ENCODE measurements at regions not wholly inside any gene's neighbourhood (a gene's known extent, or its start where the extent isn't known, plus 50 kb on each side); places are given as distances from the start of the nearest gene placed in this dataset.

- H3K36me3 ChIP-seq (ENCODE audit: control insufficient read depth in 2 of 2, extremely low read depth in 1 of 2, insufficient read depth in 1 of 2, low read length in 1 of 2), result no peaks in the 10 kb centered on the region
- no peak overlapping the region for H3K4me3 ChIP-seq (ENCODE audit: control insufficient read depth in 1 of 2, extremely low read depth in 1 of 2, low read length in 1 of 2)
- POLR2A ChIA-PET, result no interaction called here
- ATAC-seq (replicated peaks in 1 of 4), result no peak
- H3K4me1 ChIP-seq (ENCODE audit: control insufficient read depth in 1 of 2, extremely low read depth in 1 of 2, insufficient read depth in 2 of 2, low read length in 2 of 2), result peaks cover 33 to 48% of the 10 kb centered on the region in 2 experiments
- CTCF ChIA-PET, result no interaction called here
- 100% methylated on average over 1 of the region's 2 CpGs for WGBS (ENCODE audit: insufficient coverage)
- no peak for DNase-seq
- H3K27me3 ChIP-seq (replicated peaks in 1 of 2; ENCODE audit: control insufficient read depth in 2 of 2, extremely low read depth in 1 of 2, insufficient read depth in 2 of 2, low read length in 1 of 2), result no peaks in the 10 kb centered on the region
- no peaks in the 10 kb centered on the region for H3K27me3 Mint-ChIP-seq
- no peaks in the 10 kb centered on the region for H3K9me3 ChIP-seq
- H3K36me3 Mint-ChIP-seq, result no peaks in the 10 kb centered on the region
- H3K27ac Mint-ChIP-seq, result no peak overlapping the region
- H3K4me1 Mint-ChIP-seq, result peaks cover 52 to 65% (median 57%) of the 10 kb centered on the region in 3 donors
- no peak overlapping the region for H3K27ac ChIP-seq (ENCODE audit: low read length)
- H3K4me3 Mint-ChIP-seq, result no peak overlapping the region
- H3K9me3 Mint-ChIP-seq, result no peaks in the 10 kb centered on the region
Measured at GRCh38 chr11:45076761-45077160, 69.7 kb upstream of the PRDM11 start.

- Mint-ChIP-seq H3K4me1 (peaks cover 56 to 64% (median 62%) of the 10 kb centered on the region in 3 donors), H3K4me3 (peak overlapping the region in 1 of 3 donors; percentile 75), H3K27me3 (no peaks in the 10 kb centered on the region), H3K27ac (peak overlapping the region; percentile 98), H3K9me3 (no peaks in the 10 kb centered on the region), H3K36me3 (no peaks in the 10 kb centered on the region)
- no peaks in the 10 kb centered on the region for H3K9me3 ChIP-seq
- POLR2A ChIA-PET, result no interaction called here
- no peaks in the 10 kb centered on the region for H3K36me3 ChIP-seq (ENCODE audit: control insufficient read depth in 2 of 2, extremely low read depth in 1 of 2, insufficient read depth in 1 of 2, low read length in 1 of 2)
- peaks cover 25 to 59% of the 10 kb centered on the region in 2 experiments for H3K4me1 ChIP-seq (ENCODE audit: control insufficient read depth in 1 of 2, extremely low read depth in 1 of 2, insufficient read depth in 2 of 2, low read length in 2 of 2)
- WGBS (ENCODE audit: insufficient coverage), result 95% methylated on average over 13 of the region's 16 CpGs
- ATAC-seq (replicated peaks in 1 of 4), result no peak
- peak overlapping the region; percentile 79 for H3K27ac ChIP-seq (ENCODE audit: low read length)
- H3K27me3 ChIP-seq (replicated peaks in 1 of 2; ENCODE audit: control insufficient read depth in 2 of 2, extremely low read depth in 1 of 2, insufficient read depth in 2 of 2, low read length in 1 of 2), result no peaks in the 10 kb centered on the region
- CTCF ChIA-PET, result no interaction called here
- no peak for DNase-seq
- H3K4me3 ChIP-seq (ENCODE audit: control insufficient read depth in 1 of 2, extremely low read depth in 1 of 2, low read length in 1 of 2), result no peak overlapping the region
Measured at GRCh38 chr11:45078236-45079074, 68.0 kb upstream of the PRDM11 start.

DNA sequence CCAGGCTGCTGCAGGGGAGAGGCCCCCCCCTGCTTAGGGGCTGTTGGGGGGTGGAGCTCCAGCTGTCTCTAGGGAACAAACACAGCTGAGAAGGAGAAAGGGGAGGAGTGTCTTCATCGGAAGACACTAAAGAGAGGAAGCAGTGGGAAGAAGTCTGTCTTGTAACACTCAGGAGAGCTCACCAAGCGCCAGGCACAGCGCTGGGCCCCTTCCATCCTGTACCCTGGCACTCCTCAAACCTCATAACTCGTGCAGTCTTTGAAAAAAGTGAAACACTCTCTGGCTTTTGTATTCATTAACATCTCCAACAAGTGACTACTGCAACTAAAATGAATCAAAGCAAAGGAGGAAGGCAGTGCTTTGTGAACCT, 67.4 kb upstream of the PRDM11 start:
- DNase-seq (peak in 1 of 35 experiments; percentile 31), ATAC-seq (replicated peaks in 1 of 4) (no peak)
- no peaks in the 10 kb centered on the region for H3K9me3 ChIP-seq
- H3K27ac ChIP-seq (ENCODE audit: low read length), result peak overlapping the region; percentile 79
- peak overlapping the region in 1 of 2 donors; percentile 7 for H3K4me3 ChIP-seq (ENCODE audit: control insufficient read depth in 1 of 2, extremely low read depth in 1 of 2, low read length in 1 of 2)
- Mint-ChIP-seq H3K27me3 (no peaks in the 10 kb centered on the region), H3K27ac (peak overlapping the region; percentile 98), H3K36me3 (no peaks in the 10 kb centered on the region), H3K4me3 (peak overlapping the region in 1 of 3 donors; percentile 75), H3K4me1 (peaks cover 56 to 64% (median 63%) of the 10 kb centered on the region in 3 donors), H3K9me3 (no peaks in the 10 kb centered on the region)
- peaks cover 25 to 55% of the 10 kb centered on the region in 2 experiments for H3K4me1 ChIP-seq (ENCODE audit: control insufficient read depth in 1 of 2, extremely low read depth in 1 of 2, insufficient read depth in 2 of 2, low read length in 2 of 2)
- H3K36me3 ChIP-seq (ENCODE audit: control insufficient read depth in 2 of 2, extremely low read depth in 1 of 2, insufficient read depth in 1 of 2, low read length in 1 of 2), result no peaks in the 10 kb centered on the region
- 33% methylated on average over 2 of the region's 4 CpGs for WGBS (ENCODE audit: insufficient coverage)
- CTCF ChIA-PET, result no interaction called here
- H3K27me3 ChIP-seq (replicated peaks in 1 of 2; ENCODE audit: control insufficient read depth in 2 of 2, extremely low read depth in 1 of 2, insufficient read depth in 2 of 2, low read length in 1 of 2), result no peaks in the 10 kb centered on the region
- POLR2A ChIA-PET, result no interaction called here

- 33% methylated on average over 1 of the region's 1 CpG for WGBS (ENCODE audit: insufficient coverage)
- Mint-ChIP-seq H3K9me3 (no peaks in the 10 kb centered on the region), H3K4me3 (peak overlapping the region in 1 of 3 donors; percentile 75), H3K36me3 (no peaks in the 10 kb centered on the region), H3K4me1 (peaks cover 57 to 66% (median 62%) of the 10 kb centered on the region in 3 donors), H3K27ac (peak overlapping the region; percentile 98), H3K27me3 (no peaks in the 10 kb centered on the region)
- POLR2A ChIA-PET, result no interaction called here
- Histone ChIP-seq H3K36me3 (ENCODE audit: control insufficient read depth in 2 of 2, extremely low read depth in 1 of 2, insufficient read depth in 1 of 2, low read length in 1 of 2) (no peaks in the 10 kb centered on the region), H3K4me3 (ENCODE audit: control insufficient read depth in 1 of 2, extremely low read depth in 1 of 2, low read length in 1 of 2) (peak overlapping the region in 1 of 2 donors; percentile 11), H3K4me1 (ENCODE audit: control insufficient read depth in 1 of 2, extremely low read depth in 1 of 2, insufficient read depth in 2 of 2, low read length in 2 of 2) (peaks cover 25 to 54% of the 10 kb centered on the region in 2 experiments), H3K27ac (ENCODE audit: low read length) (peak overlapping the region; percentile 79), H3K27me3 (replicated peaks in 1 of 2; ENCODE audit: control insufficient read depth in 2 of 2, extremely low read depth in 1 of 2, insufficient read depth in 2 of 2, low read length in 1 of 2) (no peaks in the 10 kb centered on the region), H3K9me3 (no peaks in the 10 kb centered on the region)
- CTCF ChIA-PET, result interaction anchor here (1.1 to 1.5 kb wide), 4 partner anchors 20 to 143 kb away, joined by 5 to 6 read pairs (median 6); no protein-coding TSS in a partner anchor
- peak in 1 of 35 experiments; percentile 37 for DNase-seq
- no peak for ATAC-seq (replicated peaks in 1 of 4)
Measured at GRCh38 chr11:45079567-45079942, 66.9 kb upstream of the PRDM11 start.

- Mint-ChIP-seq H3K4me1 (peaks cover 57 to 63% (median 57%) of the 10 kb centered on the region in 3 donors), H3K27me3 (no peaks in the 10 kb centered on the region), H3K4me3 (peak overlapping the region; percentile 41 to 75 (median 47)), H3K27ac (peak overlapping the region; percentile 98), H3K36me3 (no peaks in the 10 kb centered on the region), H3K9me3 (no peaks in the 10 kb centered on the region)
- peaks cover 25 to 54% of the 10 kb centered on the region in 2 experiments for H3K4me1 ChIP-seq (ENCODE audit: control insufficient read depth in 1 of 2, extremely low read depth in 1 of 2, insufficient read depth in 2 of 2, low read length in 2 of 2)
- ATAC-seq (replicated peaks in 1 of 4) (peak; percentile 88 to 98 (median 95)), DNase-seq (peak; percentile 44 to 78 (median 58))
- H3K9me3 ChIP-seq, result no peaks in the 10 kb centered on the region
- H3K27me3 ChIP-seq (replicated peaks in 1 of 2; ENCODE audit: control insufficient read depth in 2 of 2, extremely low read depth in 1 of 2, insufficient read depth in 2 of 2, low read length in 1 of 2), result no peaks in the 10 kb centered on the region
- H3K27ac ChIP-seq (ENCODE audit: low read length), result peak overlapping the region; percentile 79
- peak overlapping the region; percentile 9 to 11 for H3K4me3 ChIP-seq (ENCODE audit: control insufficient read depth in 1 of 2, extremely low read depth in 1 of 2, low read length in 1 of 2)
- CTCF ChIA-PET, result interaction anchor here (0.6 to 1.5 kb wide), 6 partner anchors 11 to 144 kb away, joined by 3 to 6 read pairs (median 6); no protein-coding TSS in a partner anchor
- POLR2A ChIA-PET, result interaction anchor here (0.6 to 0.7 kb wide), 4 partner anchors 10 to 972 kb away, joined by 3 to 6 read pairs (median 4); no protein-coding TSS in a partner anchor
- H3K36me3 ChIP-seq (ENCODE audit: control insufficient read depth in 2 of 2, extremely low read depth in 1 of 2, insufficient read depth in 1 of 2, low read length in 1 of 2), result no peaks in the 10 kb centered on the region
- WGBS (ENCODE audit: insufficient coverage), result 10% methylated on average over 11 of the region's 16 CpGs
Measured at GRCh38 chr11:45079943-45080719, 66.3 kb upstream of the PRDM11 start.

GRCh38 chr11:45082744-45083543, 63.5 kb upstream of the PRDM11 start:
- no peaks in the 10 kb centered on the region for H3K9me3 Mint-ChIP-seq
- no peaks in the 10 kb centered on the region for H3K36me3 ChIP-seq (ENCODE audit: control insufficient read depth in 2 of 2, extremely low read depth in 1 of 2, insufficient read depth in 1 of 2, low read length in 1 of 2)
- peak in 4 of 35 experiments; percentile 19 to 38 (median 32) for DNase-seq
- ChIA-PET POLR2A (no interaction called here), CTCF (no interaction called here)
- ATAC-seq (replicated peaks in 1 of 4), result peak in 1 of 4 experiments; percentile 8
- H3K9me3 ChIP-seq, result no peaks in the 10 kb centered on the region
- no peaks in the 10 kb centered on the region for H3K27me3 ChIP-seq (replicated peaks in 1 of 2; ENCODE audit: control insufficient read depth in 2 of 2, extremely low read depth in 1 of 2, insufficient read depth in 2 of 2, low read length in 1 of 2)
- no peak overlapping the region for H3K4me3 ChIP-seq (ENCODE audit: control insufficient read depth in 1 of 2, extremely low read depth in 1 of 2, low read length in 1 of 2)
- H3K27ac Mint-ChIP-seq, result peak overlapping the region; percentile 65 to 88
- no peaks in the 10 kb centered on the region for H3K27me3 Mint-ChIP-seq
- peak overlapping the region in 2 of 3 donors; percentile 25 to 29 for H3K4me3 Mint-ChIP-seq
- H3K27ac ChIP-seq (ENCODE audit: low read length), result peak overlapping the region; percentile 14
- no peaks in the 10 kb centered on the region for H3K36me3 Mint-ChIP-seq
- 71% methylated on average over 7 of the region's 10 CpGs for WGBS (ENCODE audit: insufficient coverage)
- H3K4me1 ChIP-seq (ENCODE audit: control insufficient read depth in 1 of 2, extremely low read depth in 1 of 2, insufficient read depth in 2 of 2, low read length in 2 of 2), result peaks cover 25 to 66% of the 10 kb centered on the region in 2 experiments
- H3K4me1 Mint-ChIP-seq, result peaks cover 52 to 73% (median 57%) of the 10 kb centered on the region in 3 donors

All from T-cell (primary cell).